HL-60 (cell line): ENCODE measurements at regions not wholly inside any gene's neighbourhood (a gene's known extent, or its start where the extent isn't known, plus 50 kb on each side); places are given as distances from the start of the nearest gene placed in this dataset.
A peak's percentile ranks its signal among the peaks of the same experiment; 100 is the strongest.

ENCODE experiments used
- DNase-seq, 2 experiments: peaks; one replicate each; pipeline ENCODE4 v3.0.0-alpha.2; 2010 to 2020; ENCODE audit warnings: low read depth in 1 of 2, low spot score in 1 of 2
- H3K27ac ChIP-seq: fragments of 250-450 bp; sonication (Bioruptor Pico); replicated peaks from 2 replicates; pipeline ENCODE4 v1.5.1; 2020; ENCODE audit warnings: mild to moderate bottlenecking, moderate library complexity
- H3K27me3 ChIP-seq: fragments of 250-450 bp; sonication (Bioruptor Pico); 2 replicates; pipeline ENCODE4 v1.5.1; 2021; ENCODE audit warnings: mild to moderate bottlenecking, moderate library complexity; ENCODE audit not compliant: insufficient read depth, poor library complexity, severe bottlenecking
- H3K4me3 ChIP-seq: replicated peaks from 2 replicates; pipeline ENCODE4 v1.5.1; 2011; ENCODE audit warnings: mild to moderate bottlenecking, control low read depth, low read length; ENCODE audit not compliant: insufficient read depth
- CTCF ChIP-seq: IDR thresholded peaks from one replicate; pipeline ENCODE4 v1.5.1; 2011; ENCODE audit warnings: low read length, control low read depth, inconsistent platforms; ENCODE audit not compliant: insufficient read depth
- GABPA ChIP-seq: IDR thresholded peaks from 2 replicates; pipeline ENCODE4 v1.6.1; 2012; ENCODE audit warnings: low read depth
- POLR2AphosphoS5 ChIP-seq: IDR thresholded peaks from 2 replicates; pipeline ENCODE4 v1.6.1; 2012; ENCODE audit warnings: low read depth
- REST ChIP-seq: IDR thresholded peaks from 2 replicates; pipeline ENCODE4 v1.6.1; 2012; ENCODE audit warnings: low read depth; ENCODE audit not compliant: insufficient replicate concordance
- SPI1 ChIP-seq: IDR thresholded peaks from 2 replicates; pipeline ENCODE4 v1.6.1; 2012; ENCODE audit warnings: low read depth, mild to moderate bottlenecking, borderline replicate concordance

- Histone ChIP-seq H3K27me3 (no peaks in the 10 kb centered on the region), H3K4me3 (no peak overlapping the region), H3K27ac (no peak overlapping the region)
- TF ChIP-seq POLR2AphosphoS5 (no peak), SPI1 (no peak), REST (no peak), CTCF (no peak), GABPA (no peak)
- no peak for DNase-seq
Measured at GRCh38 chr1:181150842-181151241, 62.3 kb downstream of the IER5 start.

GRCh38 chr1:181151378-181152326 is 63.2 kb downstream of the IER5 start:
- TF ChIP-seq REST (no peak), SPI1 (no peak), CTCF (no peak), POLR2AphosphoS5 (no peak), GABPA (no peak)
- Histone ChIP-seq H3K27ac (no peak overlapping the region), H3K27me3 (no peaks in the 10 kb centered on the region), H3K4me3 (no peak overlapping the region)
- DNase-seq = no peak

GRCh38 chr1:181152892-181153633 is 64.6 kb downstream of the IER5 start:
- DNase-seq = peak; percentile 76 to 91
- peak; percentile 98 for TF ChIP-seq POLR2AphosphoS5
- no peak for TF ChIP-seq CTCF
- no peak for TF ChIP-seq GABPA
- TF ChIP-seq REST = peak; percentile 30
- no peak for TF ChIP-seq SPI1

More at GRCh38 chr1:181152892-181153633, 64.6 kb downstream of the IER5 start:
- H3K27me3 ChIP-seq = no peaks in the 10 kb centered on the region
- H3K4me3 ChIP-seq = no peak overlapping the region
- peak overlapping the region; percentile 72 for H3K27ac ChIP-seq
